Skin epidermis (tissue), 12 donors: ENCODE measurements at regions not wholly inside any gene's neighbourhood (a gene's known extent, or its start where the extent isn't known, plus 50 kb on each side); places are given as distances from the start of the nearest gene placed in this dataset.

Experiments
- H3K27ac ChIP-seq, 21 experiments: fragments of 200-600 bp; sonication (generic) in 11 of 21; one replicate each; pipeline ENCODE4 v1.5.0; 2020; ENCODE audit warnings: mild to moderate bottlenecking in 3 of 21, inconsistent platforms in 2 of 21, moderate library complexity in 2 of 21
- H3K4me3 ChIP-seq, 7 experiments: fragments of 200-600 bp; sonication (generic) in 2 of 7; one replicate each; pipeline ENCODE4 v1.5.0; 2020; ENCODE audit warnings: inconsistent platforms in 2 of 7, mild to moderate bottlenecking in 2 of 7, moderate library complexity in 1 of 7

GRCh38 chr5:105956456-105957196, 1714.1 kb downstream of the EFNA5 start:
- no peak overlapping the region for H3K4me3 ChIP-seq
- no peak overlapping the region for H3K27ac ChIP-seq

- Histone ChIP-seq H3K4me3 (no peak overlapping the region), H3K27ac (no peak overlapping the region)
Observed at GRCh38 chr5:105954341-105954740, 1716.4 kb downstream of the EFNA5 start.

GRCh38 chr5:105953616-105954015, 1717.1 kb downstream of the EFNA5 start:
- no peak overlapping the region for H3K4me3 ChIP-seq
- peak overlapping the region in 1 of 21 experiments; percentile 1 for H3K27ac ChIP-seq

- H3K27ac ChIP-seq: peak overlapping the region in 1 of 21 experiments; percentile 1
- no peak overlapping the region for H3K4me3 ChIP-seq
Observed at GRCh38 chr5:105952875-105953274, 1717.9 kb downstream of the EFNA5 start.

GRCh38 chr5:105947461-105947860, 1723.3 kb downstream of the EFNA5 start:
- no peak overlapping the region for H3K4me3 ChIP-seq
- no peak overlapping the region for H3K27ac ChIP-seq

GRCh38 chr5:105945203-105945972, 1725.3 kb downstream of the EFNA5 start:
- no peak overlapping the region for H3K27ac ChIP-seq
- H3K4me3 ChIP-seq: no peak overlapping the region

- no peak overlapping the region for H3K27ac ChIP-seq
- H3K4me3 ChIP-seq: no peak overlapping the region
Observed at GRCh38 chr5:105940181-105940580, 1730.6 kb downstream of the EFNA5 start.

- Histone ChIP-seq H3K27ac (no peak overlapping the region), H3K4me3 (no peak overlapping the region)
Observed at GRCh38 chr5:105934171-105934570, 1736.6 kb downstream of the EFNA5 start.

- no peak overlapping the region for H3K27ac ChIP-seq
Observed at GRCh38 chr5:105931881-105932421, 1738.8 kb downstream of the EFNA5 start.

GRCh38 chr5:105929858-105930257, 1740.9 kb downstream of the EFNA5 start:
- H3K4me3 ChIP-seq: no peak overlapping the region

More at GRCh38 chr5:105931881-105932421, 1738.8 kb downstream of the EFNA5 start:
- H3K4me3 ChIP-seq: no peak overlapping the region

GRCh38 chr5:105924366-105924765, 1746.4 kb downstream of the EFNA5 start:
- no peak overlapping the region for H3K4me3 ChIP-seq
- H3K27ac ChIP-seq: no peak overlapping the region

More at GRCh38 chr5:105929858-105930257, 1740.9 kb downstream of the EFNA5 start:
- no peak overlapping the region for H3K27ac ChIP-seq

GRCh38 chr5:105922574-105922973, 1748.2 kb downstream of the EFNA5 start:
- Histone ChIP-seq H3K27ac (no peak overlapping the region), H3K4me3 (no peak overlapping the region)

GRCh38 chr5:105922080-105922479, 1748.7 kb downstream of the EFNA5 start:
- Histone ChIP-seq H3K4me3 (no peak overlapping the region), H3K27ac (no peak overlapping the region)

- H3K27ac ChIP-seq: no peak overlapping the region
- H3K4me3 ChIP-seq: no peak overlapping the region
Observed at GRCh38 chr5:105917189-105917588, 1753.5 kb downstream of the EFNA5 start.

GRCh38 chr5:105907016-105907415, 1763.7 kb downstream of the EFNA5 start:
- Histone ChIP-seq H3K4me3 (no peak overlapping the region), H3K27ac (no peak overlapping the region)

- Histone ChIP-seq H3K27ac (no peak overlapping the region), H3K4me3 (no peak overlapping the region)
Observed at GRCh38 chr5:105905392-105905791, 1765.3 kb downstream of the EFNA5 start.

GRCh38 chr5:105903069-105903468, 1767.7 kb downstream of the EFNA5 start:
- Histone ChIP-seq H3K4me3 (no peak overlapping the region), H3K27ac (no peak overlapping the region)

- no peak overlapping the region for H3K27ac ChIP-seq
- H3K4me3 ChIP-seq: no peak overlapping the region
Observed at GRCh38 chr5:105899726-105900125, 1771.0 kb downstream of the EFNA5 start.

GRCh38 chr5:105898183-105898582, 1772.6 kb downstream of the EFNA5 start:
- Histone ChIP-seq H3K27ac (no peak overlapping the region), H3K4me3 (no peak overlapping the region)

- Histone ChIP-seq H3K27ac (no peak overlapping the region), H3K4me3 (no peak overlapping the region)
Observed at GRCh38 chr5:105885266-105885665, 1785.5 kb downstream of the EFNA5 start.

GRCh38 chr5:105882956-105883481, 1787.7 kb downstream of the EFNA5 start:
- Histone ChIP-seq H3K27ac (no peak overlapping the region), H3K4me3 (no peak overlapping the region)
